ENCODE measurements at regions not wholly inside any gene's neighbourhood (a gene's known extent, or its start where the extent isn't known, plus 50 kb on each side); places are given as distances from the start of the nearest gene placed in this dataset.

DNA sequence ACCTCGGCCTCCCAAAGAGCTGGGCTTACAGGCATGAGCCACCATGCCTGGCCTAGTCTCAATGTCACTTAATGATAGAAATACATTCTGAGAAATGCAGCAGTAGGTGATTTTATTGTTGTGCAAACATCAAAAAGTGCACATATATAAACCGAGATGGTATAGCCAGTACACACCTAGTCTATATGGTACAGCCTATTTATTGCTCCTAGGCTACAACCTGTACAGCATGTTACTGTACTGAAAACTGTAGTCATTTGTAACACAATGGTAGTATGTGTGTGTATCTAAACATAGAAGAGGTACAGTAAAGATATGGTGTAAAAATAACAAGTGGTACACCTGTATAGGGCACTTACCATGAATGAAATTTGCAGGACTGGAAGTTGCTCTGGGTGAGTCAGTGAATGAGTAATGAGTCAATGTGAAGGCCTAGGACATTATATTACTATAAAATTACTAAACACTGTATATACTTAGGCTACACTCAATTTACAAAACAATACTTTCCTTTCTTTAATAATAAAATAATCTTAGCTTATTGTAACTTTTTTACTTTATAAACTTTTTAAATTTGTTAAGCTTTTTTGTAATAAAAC lies 166.7 kb upstream of the SYT1 start:
- TF ChIP-seq, protein P1, sequence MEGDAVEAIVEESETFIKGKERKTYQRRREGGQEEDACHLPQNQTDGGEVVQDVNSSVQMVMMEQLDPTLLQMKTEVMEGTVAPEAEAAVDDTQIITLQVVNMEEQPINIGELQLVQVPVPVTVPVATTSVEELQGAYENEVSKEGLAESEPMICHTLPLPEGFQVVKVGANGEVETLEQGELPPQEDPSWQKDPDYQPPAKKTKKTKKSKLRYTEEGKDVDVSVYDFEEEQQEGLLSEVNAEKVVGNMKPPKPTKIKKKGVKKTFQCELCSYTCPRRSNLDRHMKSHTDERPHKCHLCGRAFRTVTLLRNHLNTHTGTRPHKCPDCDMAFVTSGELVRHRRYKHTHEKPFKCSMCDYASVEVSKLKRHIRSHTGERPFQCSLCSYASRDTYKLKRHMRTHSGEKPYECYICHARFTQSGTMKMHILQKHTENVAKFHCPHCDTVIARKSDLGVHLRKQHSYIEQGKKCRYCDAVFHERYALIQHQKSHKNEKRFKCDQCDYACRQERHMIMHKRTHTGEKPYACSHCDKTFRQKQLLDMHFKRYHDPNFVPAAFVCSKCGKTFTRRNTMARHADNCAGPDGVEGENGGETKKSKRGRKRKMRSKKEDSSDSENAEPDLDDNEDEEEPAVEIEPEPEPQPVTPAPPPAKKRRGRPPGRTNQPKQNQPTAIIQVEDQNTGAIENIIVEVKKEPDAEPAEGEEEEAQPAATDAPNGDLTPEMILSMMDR (IDR thresholded peaks at IDR 0.05): no peak
- TF ChIP-seq POLR2AphosphoS5 (IDR thresholded peaks at IDR 0.05) (no peak), POLR2A (IDR thresholded peaks at IDR 0.05) (no peak)

Measured in prostate gland (tissue), 2 donors.